Panc1 (cell line): ENCODE measurements at regions not wholly inside any gene's neighbourhood (a gene's known extent, or its start where the extent isn't known, plus 50 kb on each side); places are given as distances from the start of the nearest gene placed in this dataset.

ENCODE experiments used
- ATAC-seq: fragments of 200-7000 bp; cut with Tn5 transposase; 2 replicates; pipeline ENCODE4 v1.9.1; 2020; ENCODE audit warnings: mild to moderate bottlenecking, moderate library complexity
- BruUV-seq: library from RNA; stranded (reverse); fragments of 400-500 nt; replicated peaks from 2 replicates; lab custom pipeline; 2021; lab: Mats Ljungman, UMichigan
- CTCF ChIA-PET: fragments of 300-600 bp; sonication (Branson Sonifier 250); formaldehyde crosslinking; loops from one replicate; lab custom pipeline; 2022; ENCODE audit warnings: antibody characterized with exemption; lab: Charles Lee
- POLR2A ChIA-PET: fragments of 300-600 bp; sonication (Branson Sonifier 250); formaldehyde crosslinking; loops from one replicate; lab custom pipeline; 2022; ENCODE audit warnings: antibody characterized with exemption; lab: Charles Lee
- DNase-seq: peaks from one replicate; pipeline ENCODE4 v3.0.0-alpha.2; 2010; ENCODE audit warnings: low read depth, low spot score
- H3K27ac ChIP-seq: 2 replicates; pipeline ENCODE4 v1.5.1; 2011; ENCODE audit warnings: mild to moderate bottlenecking, low read length, inconsistent platforms
- H3K27me3 ChIP-seq: fragments of 200-500 bp; sonication (Bioruptor generic); 2 replicates; pipeline ENCODE4 v1.6.0; 2014; ENCODE audit warnings: low read length, inconsistent platforms; ENCODE audit not compliant: control insufficient read depth, insufficient read depth
- H3K36me3 ChIP-seq: fragments of 200-500 bp; sonication (Bioruptor generic); 2 replicates; pipeline ENCODE4 v1.5.1; 2014; ENCODE audit warnings: inconsistent platforms, mild to moderate bottlenecking, low read length, moderate library complexity; ENCODE audit not compliant: control insufficient read depth, insufficient read depth
- H3K4me1 ChIP-seq: 2 replicates; pipeline ENCODE4 v1.5.1; 2011; ENCODE audit warnings: inconsistent platforms, mild to moderate bottlenecking, low read length, moderate library complexity; ENCODE audit not compliant: control insufficient read depth, insufficient read depth
- H3K4me3 ChIP-seq, 2 experiments: 2 replicates each; pipeline ENCODE4 v1.5.1; 2011 to 2012; ENCODE audit warnings: low read depth in 2 of 2, low read length in 2 of 2, mild to moderate bottlenecking in 2 of 2, inconsistent platforms in 1 of 2, moderate library complexity in 1 of 2
- H3K9me3 ChIP-seq: fragments of 200-500 bp; sonication (Bioruptor generic); 2 replicates; pipeline ENCODE4 v1.5.1; 2014; ENCODE audit warnings: low read depth, mild to moderate bottlenecking, inconsistent platforms, low read length, moderate library complexity; ENCODE audit not compliant: control insufficient read depth, insufficient read depth
- CTCF ChIP-seq: fragments of 450-650 bp; IDR thresholded peaks from 2 replicates; pipeline ENCODE4 v1.5.1; 2017; ENCODE audit warnings: mild to moderate bottlenecking
- POLR2AphosphoS5 ChIP-seq: IDR thresholded peaks from 2 replicates; pipeline ENCODE4 v1.6.1; 2012; ENCODE audit warnings: mild to moderate bottlenecking, low read depth, low read length, moderate library complexity
- REST ChIP-seq, 2 experiments: IDR thresholded peaks; 2 replicates each; pipeline ENCODE4 v1.6.1; 2011 to 2012; ENCODE audit warnings: low read depth in 2 of 2, control low read depth in 1 of 2, low read length in 1 of 2, mild to moderate bottlenecking in 1 of 2, moderate library complexity in 1 of 2; ENCODE audit not compliant: insufficient read depth in 1 of 2
- SIN3A ChIP-seq: IDR thresholded peaks from 2 replicates; pipeline ENCODE4 v1.6.1; 2012; ENCODE audit warnings: low read depth, mild to moderate bottlenecking, low read length, moderate library complexity, borderline replicate concordance; ENCODE audit not compliant: insufficient read depth
- TCF7L2 ChIP-seq: IDR thresholded peaks from 2 replicates; pipeline ENCODE4 v1.6.1; 2011; ENCODE audit warnings: mild to moderate bottlenecking, low read depth, low read length, inconsistent platforms
- in situ Hi-C: cut with HindIII; loops from 2 replicates; pipeline ENCODE4 v1.10.0; 2016; ENCODE audit warnings: low sequenced_read_pairs, low pct_unique_long_range_greater_than_20kb
- intact Hi-C: fragments of 100-400 bp; cut with micrococcal nuclease; formaldehyde crosslinking; loops from one replicate; pipeline ENCODE4 v1.10.0; 2022; ENCODE audit not compliant: unreplicated experiment

GRCh38 chr20:40422656-40423055, 266.4 kb downstream of the MAFB start:
- DNase-seq (no peak), ATAC-seq (no peak)
- CTCF ChIA-PET, result no interaction called here
- intact Hi-C loops, result no loop called here
- Histone ChIP-seq H3K4me1 (no peaks in the 10 kb centered on the region), H3K9me3 (no peaks in the 10 kb centered on the region), H3K27me3 (no peaks in the 10 kb centered on the region), H3K27ac (no peak overlapping the region), H3K36me3 (no peaks in the 10 kb centered on the region), H3K4me3 (no peak overlapping the region)
- TF ChIP-seq POLR2AphosphoS5 (no peak), REST (IDR thresholded peaks at IDR 0.05; ENCODE audit: insufficient read depth in 1 of 2, low read depth in 2 of 2, low read length in 1 of 2) (no peak), CTCF (no peak), SIN3A (no peak), TCF7L2 (no peak)
- POLR2A ChIA-PET, result no interaction called here
- in situ Hi-C loops, result no loop called here
- no TSS peak for BruUV-seq

- TF ChIP-seq REST (IDR thresholded peaks at IDR 0.05; ENCODE audit: insufficient read depth in 1 of 2, low read depth in 2 of 2, low read length in 1 of 2), result no peak
- no peak for TF ChIP-seq TCF7L2
- TF ChIP-seq CTCF, result no peak
- TF ChIP-seq POLR2AphosphoS5, result no peak
- no peak for TF ChIP-seq SIN3A
- Histone ChIP-seq H3K27ac (no peak overlapping the region), H3K27me3 (no peaks in the 10 kb centered on the region), H3K4me3 (no peak overlapping the region), H3K36me3 (no peaks in the 10 kb centered on the region), H3K4me1 (no peaks in the 10 kb centered on the region), H3K9me3 (no peaks in the 10 kb centered on the region)
- intact Hi-C loops (no loop called here), in situ Hi-C loops (no loop called here)
- CTCF ChIA-PET, result no interaction called here
- DNase-seq (no peak), ATAC-seq (no peak)
- no TSS peak for BruUV-seq
- POLR2A ChIA-PET, result no interaction called here
Observed at GRCh38 chr20:40416274-40416673, 272.8 kb downstream of the MAFB start.
